PC-9 (cell line): ENCODE measurements at regions not wholly inside any gene's neighbourhood (a gene's known extent, or its start where the extent isn't known, plus 50 kb on each side); places are given as distances from the start of the nearest gene placed in this dataset.

ENCODE experiments used
- BruUV-seq: library from RNA; stranded (reverse); fragments of 400-500 nt; replicated peaks from 2 replicates; lab custom pipeline; 2021; lab: Mats Ljungman, UMichigan
- CTCF ChIA-PET: fragments of 300-600 bp; sonication (Branson Sonifier 250); formaldehyde crosslinking; loops from one replicate; lab custom pipeline; 2022; ENCODE audit warnings: antibody characterized with exemption; lab: Charles Lee
- POLR2A ChIA-PET: fragments of 300-600 bp; sonication (Branson Sonifier 250); formaldehyde crosslinking; loops from one replicate; lab custom pipeline; 2022; ENCODE audit warnings: antibody characterized with exemption; ENCODE audit not compliant: unreplicated experiment; lab: Charles Lee
- DNase-seq, 2 experiments: peaks; one replicate each; pipeline versions ENCODE4 v3.0.0 to v3.0.0-alpha.2; 2015 to 2022; ENCODE audit warnings: mixed read lengths in 1 of 2
- H2AFZ ChIP-seq: fragments of 200-600 bp; sonication (generic); 2 replicates; pipeline ENCODE4 v1.8.1; 2017; ENCODE audit warnings: antibody characterized with exemption
- H3F3A ChIP-seq: fragments of 200-600 bp; sonication (generic); 2 replicates; pipeline ENCODE4 v1.8.1; 2017; ENCODE audit warnings: antibody characterized with exemption, mild to moderate bottlenecking, low read depth; ENCODE audit not compliant: insufficient read depth
- H3K27ac ChIP-seq: fragments of 200-600 bp; sonication (generic); 2 replicates; pipeline ENCODE4 v1.6.1; 2016; ENCODE audit warnings: mixed run types
- H3K27me3 ChIP-seq: fragments of 200-600 bp; sonication (generic); 2 replicates; pipeline ENCODE4 v1.6.1; 2016; ENCODE audit warnings: low read depth, mixed run types; ENCODE audit not compliant: insufficient read depth
- H3K36me3 ChIP-seq: fragments of 200-600 bp; sonication (generic); 2 replicates; pipeline ENCODE4 v1.6.1; 2016; ENCODE audit warnings: low read depth, mixed run types
- H3K4me1 ChIP-seq: fragments of 200-600 bp; sonication (generic); replicated peaks from 2 replicates; pipeline ENCODE4 v1.6.1; 2016; ENCODE audit warnings: mixed run types; ENCODE audit not compliant: insufficient read depth
- H3K4me2 ChIP-seq: fragments of 200-600 bp; sonication (generic); 2 replicates; pipeline ENCODE4 v1.6.1; 2017; ENCODE audit warnings: mixed run types
- H3K4me3 ChIP-seq: fragments of 200-600 bp; sonication (generic); 2 replicates; pipeline ENCODE4 v1.6.1; 2016; ENCODE audit warnings: mixed run types
- H3K79me2 ChIP-seq: fragments of 200-600 bp; sonication (generic); 2 replicates; pipeline ENCODE4 v1.6.1; 2017; ENCODE audit warnings: low read depth, mixed run types
- H3K9me2 ChIP-seq: fragments of 200-600 bp; sonication (generic); 2 replicates; pipeline ENCODE4 v1.8.1; 2017; ENCODE audit warnings: mild to moderate bottlenecking; ENCODE audit not compliant: insufficient read depth
- H3K9me3 ChIP-seq: fragments of 200-600 bp; sonication (generic); 2 replicates; pipeline ENCODE4 v1.8.1; 2016; ENCODE audit warnings: low read depth; ENCODE audit not compliant: insufficient read depth
- H4K20me1 ChIP-seq: fragments of 200-600 bp; sonication (generic); 2 replicates; pipeline ENCODE4 v1.8.1; 2017; ENCODE audit not compliant: insufficient read depth
- EZH2 ChIP-seq: fragments of 200-600 bp; sonication (generic); IDR thresholded peaks from 2 replicates; pipeline ENCODE4 v1.8.0; 2017; ENCODE audit warnings: antibody characterized with exemption, low read depth
- intact Hi-C: fragments of 100-400 bp; cut with micrococcal nuclease; formaldehyde crosslinking; loops from one replicate; pipeline ENCODE4 v1.10.0; 2022; ENCODE audit not compliant: unreplicated experiment
- TF ChIP-seq, protein P1 (sequence below): fragments of 200-600 bp; sonication (generic); conservative IDR thresholded peaks from 2 replicates; pipeline ENCODE4 v1.6.1; 2017; ENCODE audit warnings: mixed run types, antibody characterized with exemption, mild to moderate bottlenecking, moderate library complexity

GRCh38 chr3:21054064-21054463, 696.9 kb downstream of the ZNF385D start:
- Histone ChIP-seq H3K36me3 (no peaks in the 10 kb centered on the region), H3K27me3 (no peaks in the 10 kb centered on the region), H3K9me2 (no peaks in the 10 kb centered on the region), H3K4me3 (no peak overlapping the region), H3F3A (no peaks in the 10 kb centered on the region), H3K9me3 (no peaks in the 10 kb centered on the region), H3K4me1 (no peaks in the 10 kb centered on the region), H3K4me2 (no peak overlapping the region), H4K20me1 (no peaks in the 10 kb centered on the region; the same call in 1 of the 2 replicates), H2AFZ (no peak overlapping the region), H3K79me2 (no peaks in the 10 kb centered on the region), H3K27ac (no peak overlapping the region)
- no TSS peak for BruUV-seq
- no peak for DNase-seq
- intact Hi-C loops: no loop called here
- ChIA-PET CTCF (no interaction called here), POLR2A (no interaction called here)
- TF ChIP-seq EZH2: no peak
- TF ChIP-seq, protein P1, sequence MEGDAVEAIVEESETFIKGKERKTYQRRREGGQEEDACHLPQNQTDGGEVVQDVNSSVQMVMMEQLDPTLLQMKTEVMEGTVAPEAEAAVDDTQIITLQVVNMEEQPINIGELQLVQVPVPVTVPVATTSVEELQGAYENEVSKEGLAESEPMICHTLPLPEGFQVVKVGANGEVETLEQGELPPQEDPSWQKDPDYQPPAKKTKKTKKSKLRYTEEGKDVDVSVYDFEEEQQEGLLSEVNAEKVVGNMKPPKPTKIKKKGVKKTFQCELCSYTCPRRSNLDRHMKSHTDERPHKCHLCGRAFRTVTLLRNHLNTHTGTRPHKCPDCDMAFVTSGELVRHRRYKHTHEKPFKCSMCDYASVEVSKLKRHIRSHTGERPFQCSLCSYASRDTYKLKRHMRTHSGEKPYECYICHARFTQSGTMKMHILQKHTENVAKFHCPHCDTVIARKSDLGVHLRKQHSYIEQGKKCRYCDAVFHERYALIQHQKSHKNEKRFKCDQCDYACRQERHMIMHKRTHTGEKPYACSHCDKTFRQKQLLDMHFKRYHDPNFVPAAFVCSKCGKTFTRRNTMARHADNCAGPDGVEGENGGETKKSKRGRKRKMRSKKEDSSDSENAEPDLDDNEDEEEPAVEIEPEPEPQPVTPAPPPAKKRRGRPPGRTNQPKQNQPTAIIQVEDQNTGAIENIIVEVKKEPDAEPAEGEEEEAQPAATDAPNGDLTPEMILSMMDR: no peak

DNA sequence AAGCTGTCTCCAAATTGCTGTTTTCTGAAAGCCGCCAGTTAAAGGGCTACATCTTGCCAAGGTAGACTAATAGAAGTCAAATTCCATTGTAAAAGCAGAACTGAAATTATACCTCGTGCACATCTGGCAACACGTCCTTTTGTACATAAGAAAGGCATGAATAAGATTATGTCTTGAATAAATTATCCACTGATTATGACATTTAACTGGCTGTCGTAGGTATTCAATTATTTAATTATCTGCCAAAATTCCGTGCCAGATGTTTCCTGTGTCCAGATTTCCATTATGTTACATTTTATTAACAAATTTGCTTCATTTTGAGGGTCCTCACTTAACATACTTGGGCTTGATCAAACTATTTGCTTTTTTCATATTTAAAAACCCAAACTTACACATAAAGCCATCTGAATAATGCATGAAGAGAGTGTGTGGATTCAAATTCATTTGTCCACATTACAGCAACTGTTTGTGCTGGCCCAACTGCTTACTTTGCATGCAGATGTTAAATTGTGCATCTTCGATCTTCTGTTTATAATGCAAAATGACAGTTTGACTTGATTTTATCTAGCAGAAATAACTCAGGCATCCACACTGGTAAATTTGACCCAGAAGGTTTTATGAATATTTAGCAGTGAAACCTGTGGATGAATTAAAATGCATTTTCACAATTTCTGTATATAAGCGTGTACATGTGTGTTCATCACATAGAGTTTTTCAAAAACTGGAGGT, 701.5 kb downstream of the ZNF385D start:
- H2AFZ ChIP-seq: no peak overlapping the region
- H3K9me2 ChIP-seq: no peaks in the 10 kb centered on the region
- H3F3A ChIP-seq: no peaks in the 10 kb centered on the region
- H3K27me3 ChIP-seq: no peaks in the 10 kb centered on the region
- no peak for DNase-seq
- H3K4me2 ChIP-seq: no peak overlapping the region
- H3K36me3 ChIP-seq: no peaks in the 10 kb centered on the region
- TF ChIP-seq, protein P1: no peak
- no peak for TF ChIP-seq EZH2
- H3K79me2 ChIP-seq: no peaks in the 10 kb centered on the region
- intact Hi-C loops: no loop called here
- POLR2A ChIA-PET: no interaction called here
- H4K20me1 ChIP-seq: no peaks in the 10 kb centered on the region; the same call in 1 of the 2 replicates
- H3K9me3 ChIP-seq: no peaks in the 10 kb centered on the region
- H3K4me1 ChIP-seq: no peaks in the 10 kb centered on the region
- H3K27ac ChIP-seq: no peak overlapping the region
- no peak overlapping the region for H3K4me3 ChIP-seq
- CTCF ChIA-PET: no interaction called here
- BruUV-seq: no TSS peak

GRCh38 chr3:21043139-21043538, 707.9 kb downstream of the ZNF385D start:
- no TSS peak for BruUV-seq
- Histone ChIP-seq H3K27ac (no peak overlapping the region), H3F3A (no peaks in the 10 kb centered on the region), H4K20me1 (no peaks in the 10 kb centered on the region), H3K27me3 (no peaks in the 10 kb centered on the region), H3K4me1 (no peaks in the 10 kb centered on the region), H3K4me3 (no peak overlapping the region), H3K4me2 (no peak overlapping the region), H3K36me3 (no peaks in the 10 kb centered on the region), H3K9me3 (no peaks in the 10 kb centered on the region), H2AFZ (no peak overlapping the region), H3K79me2 (no peaks in the 10 kb centered on the region), H3K9me2 (no peaks in the 10 kb centered on the region)
- ChIA-PET POLR2A (no interaction called here), CTCF (no interaction called here)
- DNase-seq: no peak
- intact Hi-C loops: no loop called here
- TF ChIP-seq, protein P1: no peak
- TF ChIP-seq EZH2: no peak
